ENCODE measurements at regions not wholly inside any gene's neighbourhood (a gene's known extent, or its start where the extent isn't known, plus 50 kb on each side); places are given as distances from the start of the nearest gene placed in this dataset.

GRCh38 chr2:222057347-222058073, 241.3 kb downstream of the PAX3 start:
- TF ChIP-seq, protein P1, sequence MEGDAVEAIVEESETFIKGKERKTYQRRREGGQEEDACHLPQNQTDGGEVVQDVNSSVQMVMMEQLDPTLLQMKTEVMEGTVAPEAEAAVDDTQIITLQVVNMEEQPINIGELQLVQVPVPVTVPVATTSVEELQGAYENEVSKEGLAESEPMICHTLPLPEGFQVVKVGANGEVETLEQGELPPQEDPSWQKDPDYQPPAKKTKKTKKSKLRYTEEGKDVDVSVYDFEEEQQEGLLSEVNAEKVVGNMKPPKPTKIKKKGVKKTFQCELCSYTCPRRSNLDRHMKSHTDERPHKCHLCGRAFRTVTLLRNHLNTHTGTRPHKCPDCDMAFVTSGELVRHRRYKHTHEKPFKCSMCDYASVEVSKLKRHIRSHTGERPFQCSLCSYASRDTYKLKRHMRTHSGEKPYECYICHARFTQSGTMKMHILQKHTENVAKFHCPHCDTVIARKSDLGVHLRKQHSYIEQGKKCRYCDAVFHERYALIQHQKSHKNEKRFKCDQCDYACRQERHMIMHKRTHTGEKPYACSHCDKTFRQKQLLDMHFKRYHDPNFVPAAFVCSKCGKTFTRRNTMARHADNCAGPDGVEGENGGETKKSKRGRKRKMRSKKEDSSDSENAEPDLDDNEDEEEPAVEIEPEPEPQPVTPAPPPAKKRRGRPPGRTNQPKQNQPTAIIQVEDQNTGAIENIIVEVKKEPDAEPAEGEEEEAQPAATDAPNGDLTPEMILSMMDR (IDR thresholded peaks at IDR 0.05; ENCODE audit: low read length): peak; percentile 72
- TF ChIP-seq EZH2 (IDR thresholded peaks at IDR 0.05; ENCODE audit: borderline replicate concordance, low read length): no peak
